ENCODE measurements at regions not wholly inside any gene's neighbourhood (a gene's known extent, or its start where the extent isn't known, plus 50 kb on each side); places are given as distances from the start of the nearest gene placed in this dataset.

GRCh38 chr9:84153885-84154284 is 173.3 kb downstream of the RMI1 start:
- no peak for TF ChIP-seq POLR2A (IDR thresholded peaks at IDR 0.05)
- no peak for TF ChIP-seq CTCF (IDR thresholded peaks at IDR 0.05)
